ENCODE measurements at regions not wholly inside any gene's neighbourhood (a gene's known extent, or its start where the extent isn't known, plus 50 kb on each side); places are given as distances from the start of the nearest gene placed in this dataset.

- no peak for TF ChIP-seq CTCF (IDR thresholded peaks at IDR 0.05; ENCODE audit: insufficient read depth, low read length, severe bottlenecking)
- FAIRE-seq (no peak), DNase-seq (ENCODE audit: low read depth) (no peak)
- no peaks in the 10 kb centered on the region for H3K36me3 ChIP-seq (ENCODE audit: control insufficient read depth, insufficient read depth, low read length)
- no peaks in the 10 kb centered on the region for H3K27me3 ChIP-seq (ENCODE audit: control insufficient read depth, insufficient read depth, low read length)
- no peak overlapping the region for H3K4me3 ChIP-seq (ENCODE audit: low read depth, low read length)
Measured at GRCh38 chr12:13740149-13740545, 241.3 kb downstream of the GRIN2B start.

GRCh38 chr12:13735734-13736133 is 245.7 kb downstream of the GRIN2B start:
- H3K4me3 ChIP-seq (ENCODE audit: low read depth, low read length) = no peak overlapping the region
- H3K36me3 ChIP-seq (ENCODE audit: control insufficient read depth, insufficient read depth, low read length) = no peaks in the 10 kb centered on the region
- FAIRE-seq (no peak), DNase-seq (ENCODE audit: low read depth) (no peak)
- H3K27me3 ChIP-seq (ENCODE audit: control insufficient read depth, insufficient read depth, low read length) = no peaks in the 10 kb centered on the region
- no peak for TF ChIP-seq CTCF (IDR thresholded peaks at IDR 0.05; ENCODE audit: insufficient read depth, low read length, severe bottlenecking)

- Histone ChIP-seq H3K36me3 (ENCODE audit: control insufficient read depth, insufficient read depth, low read length) (no peaks in the 10 kb centered on the region), H3K4me3 (ENCODE audit: low read depth, low read length) (no peak overlapping the region), H3K27me3 (ENCODE audit: control insufficient read depth, insufficient read depth, low read length) (no peaks in the 10 kb centered on the region)
- no peak for FAIRE-seq
- DNase-seq (ENCODE audit: low read depth) = peak; percentile 15
- no peak for TF ChIP-seq CTCF (IDR thresholded peaks at IDR 0.05; ENCODE audit: insufficient read depth, low read length, severe bottlenecking)
Measured at GRCh38 chr12:13734584-13735152, 246.7 kb downstream of the GRIN2B start.

GRCh38 chr12:13727707-13728195 is 253.7 kb downstream of the GRIN2B start:
- no peaks in the 10 kb centered on the region for H3K36me3 ChIP-seq (ENCODE audit: control insufficient read depth, insufficient read depth, low read length)
- no peak overlapping the region for H3K4me3 ChIP-seq (ENCODE audit: low read depth, low read length)
- H3K27me3 ChIP-seq (ENCODE audit: control insufficient read depth, insufficient read depth, low read length) = no peaks in the 10 kb centered on the region
- peak; percentile 12 for DNase-seq (ENCODE audit: low read depth)
- no peak for TF ChIP-seq CTCF (IDR thresholded peaks at IDR 0.05; ENCODE audit: insufficient read depth, low read length, severe bottlenecking)
- FAIRE-seq = no peak

- H3K4me3 ChIP-seq (ENCODE audit: low read depth, low read length) = no peak overlapping the region
- no peaks in the 10 kb centered on the region for H3K36me3 ChIP-seq (ENCODE audit: control insufficient read depth, insufficient read depth, low read length)
- H3K27me3 ChIP-seq (ENCODE audit: control insufficient read depth, insufficient read depth, low read length) = no peaks in the 10 kb centered on the region
- DNase-seq (ENCODE audit: low read depth) (no peak), FAIRE-seq (no peak)
- no peak for TF ChIP-seq CTCF (IDR thresholded peaks at IDR 0.05; ENCODE audit: insufficient read depth, low read length, severe bottlenecking)
Measured at GRCh38 chr12:13725049-13725448, 256.4 kb downstream of the GRIN2B start.

GRCh38 chr12:13724136-13724535 is 257.3 kb downstream of the GRIN2B start:
- DNase-seq (ENCODE audit: low read depth) (no peak), FAIRE-seq (no peak)
- Histone ChIP-seq H3K27me3 (ENCODE audit: control insufficient read depth, insufficient read depth, low read length) (no peaks in the 10 kb centered on the region), H3K36me3 (ENCODE audit: control insufficient read depth, insufficient read depth, low read length) (no peaks in the 10 kb centered on the region), H3K4me3 (ENCODE audit: low read depth, low read length) (no peak overlapping the region)
- no peak for TF ChIP-seq CTCF (IDR thresholded peaks at IDR 0.05; ENCODE audit: insufficient read depth, low read length, severe bottlenecking)

All from bronchial epithelial cell (primary cell).